ENCODE measurements at regions not wholly inside any gene's neighbourhood (a gene's known extent, or its start where the extent isn't known, plus 50 kb on each side); places are given as distances from the start of the nearest gene placed in this dataset.

DNA sequence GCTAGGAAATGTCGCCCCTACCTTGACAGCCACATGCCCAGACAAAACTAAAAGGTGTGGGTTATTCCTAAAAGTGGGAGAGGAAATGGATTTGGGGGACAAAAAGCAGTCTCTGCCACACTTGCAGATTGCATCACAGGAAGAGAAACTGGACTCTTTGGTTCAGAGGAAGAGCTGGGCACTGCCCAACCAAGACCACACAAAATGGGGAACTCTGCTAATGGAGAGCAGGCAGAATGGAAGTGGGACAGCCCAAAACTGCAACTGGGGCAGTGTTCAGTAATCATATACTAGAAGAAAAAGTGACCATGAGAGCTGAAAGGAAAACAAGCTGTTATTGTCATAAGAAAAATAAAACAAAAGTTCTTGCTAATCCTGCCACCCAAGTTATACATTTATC lies 138.9 kb upstream of the FRMD4B start:
- no peak for FAIRE-seq
- TF ChIP-seq, protein P1, sequence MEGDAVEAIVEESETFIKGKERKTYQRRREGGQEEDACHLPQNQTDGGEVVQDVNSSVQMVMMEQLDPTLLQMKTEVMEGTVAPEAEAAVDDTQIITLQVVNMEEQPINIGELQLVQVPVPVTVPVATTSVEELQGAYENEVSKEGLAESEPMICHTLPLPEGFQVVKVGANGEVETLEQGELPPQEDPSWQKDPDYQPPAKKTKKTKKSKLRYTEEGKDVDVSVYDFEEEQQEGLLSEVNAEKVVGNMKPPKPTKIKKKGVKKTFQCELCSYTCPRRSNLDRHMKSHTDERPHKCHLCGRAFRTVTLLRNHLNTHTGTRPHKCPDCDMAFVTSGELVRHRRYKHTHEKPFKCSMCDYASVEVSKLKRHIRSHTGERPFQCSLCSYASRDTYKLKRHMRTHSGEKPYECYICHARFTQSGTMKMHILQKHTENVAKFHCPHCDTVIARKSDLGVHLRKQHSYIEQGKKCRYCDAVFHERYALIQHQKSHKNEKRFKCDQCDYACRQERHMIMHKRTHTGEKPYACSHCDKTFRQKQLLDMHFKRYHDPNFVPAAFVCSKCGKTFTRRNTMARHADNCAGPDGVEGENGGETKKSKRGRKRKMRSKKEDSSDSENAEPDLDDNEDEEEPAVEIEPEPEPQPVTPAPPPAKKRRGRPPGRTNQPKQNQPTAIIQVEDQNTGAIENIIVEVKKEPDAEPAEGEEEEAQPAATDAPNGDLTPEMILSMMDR (IDR thresholded peaks at IDR 0.05; ENCODE audit: insufficient read depth, missing control alignments) = no peak
- DNase-seq (ENCODE audit: insufficient read length, low spot score) = no peak

- TF ChIP-seq, protein P1 (IDR thresholded peaks at IDR 0.05; ENCODE audit: insufficient read depth, missing control alignments) = no peak
- FAIRE-seq (no peak), DNase-seq (ENCODE audit: insufficient read length, low spot score) (no peak)
Observed at GRCh38 chr3:69521286-69521685, 135.4 kb upstream of the FRMD4B start.

DNA sequence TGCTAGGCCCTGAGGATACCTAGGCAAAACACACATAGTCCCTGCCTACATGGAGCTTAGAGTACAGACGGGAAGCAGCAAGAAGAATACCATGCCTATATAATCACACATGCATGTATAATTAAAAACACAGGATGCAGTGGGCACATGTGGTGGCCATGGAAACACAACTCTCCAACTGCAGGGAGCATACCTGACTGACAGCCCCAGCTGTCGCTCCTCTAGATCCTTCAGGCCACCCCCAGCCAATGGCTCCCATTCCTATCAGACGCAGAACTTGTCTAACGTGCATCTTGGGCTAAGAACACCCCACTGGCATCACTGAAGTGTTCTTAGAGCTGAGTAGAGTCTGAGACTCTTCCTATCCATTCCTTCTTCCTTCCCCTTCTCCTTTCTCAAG lies 125.5 kb upstream of the FRMD4B start:
- TF ChIP-seq, protein P1 (IDR thresholded peaks at IDR 0.05; ENCODE audit: insufficient read depth, missing control alignments) = no peak
- FAIRE-seq (no peak), DNase-seq (ENCODE audit: insufficient read length, low spot score) (no peak)

DNA sequence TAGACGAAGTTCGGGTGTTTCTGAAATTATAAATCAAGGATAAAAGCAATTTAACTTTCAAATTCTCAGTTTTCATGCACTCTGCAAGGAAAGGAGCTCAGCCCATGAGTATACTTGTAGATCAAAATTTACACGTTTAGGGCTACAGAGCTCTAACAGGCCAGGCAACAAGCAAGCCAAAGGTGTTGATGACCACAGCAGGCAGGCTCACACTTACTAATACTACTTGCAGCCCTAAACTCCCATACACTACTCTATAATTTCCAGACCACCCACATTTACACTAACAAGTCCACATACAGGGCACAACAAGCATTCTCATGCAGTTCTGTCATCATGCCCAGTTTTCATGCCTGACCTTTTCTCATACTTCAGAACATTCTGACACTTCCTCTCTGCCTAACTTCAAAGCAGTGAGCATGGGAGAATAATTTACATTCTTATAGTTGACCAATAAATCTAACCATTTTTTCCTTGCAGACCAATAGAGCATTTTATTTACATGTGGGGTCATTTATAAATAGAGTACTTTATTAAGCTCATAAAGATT lies 124.7 kb upstream of the FRMD4B start:
- DNase-seq (ENCODE audit: insufficient read length, low spot score) = no peak
- TF ChIP-seq, protein P1 (IDR thresholded peaks at IDR 0.05; ENCODE audit: insufficient read depth, missing control alignments) = no peak
- FAIRE-seq = no peak

GRCh38 chr3:69509288-69509687 lies 123.4 kb upstream of the FRMD4B start:
- no peak for FAIRE-seq
- TF ChIP-seq, protein P1 (IDR thresholded peaks at IDR 0.05; ENCODE audit: insufficient read depth, missing control alignments) = no peak
- no peak for DNase-seq (ENCODE audit: insufficient read length, low spot score)

DNA sequence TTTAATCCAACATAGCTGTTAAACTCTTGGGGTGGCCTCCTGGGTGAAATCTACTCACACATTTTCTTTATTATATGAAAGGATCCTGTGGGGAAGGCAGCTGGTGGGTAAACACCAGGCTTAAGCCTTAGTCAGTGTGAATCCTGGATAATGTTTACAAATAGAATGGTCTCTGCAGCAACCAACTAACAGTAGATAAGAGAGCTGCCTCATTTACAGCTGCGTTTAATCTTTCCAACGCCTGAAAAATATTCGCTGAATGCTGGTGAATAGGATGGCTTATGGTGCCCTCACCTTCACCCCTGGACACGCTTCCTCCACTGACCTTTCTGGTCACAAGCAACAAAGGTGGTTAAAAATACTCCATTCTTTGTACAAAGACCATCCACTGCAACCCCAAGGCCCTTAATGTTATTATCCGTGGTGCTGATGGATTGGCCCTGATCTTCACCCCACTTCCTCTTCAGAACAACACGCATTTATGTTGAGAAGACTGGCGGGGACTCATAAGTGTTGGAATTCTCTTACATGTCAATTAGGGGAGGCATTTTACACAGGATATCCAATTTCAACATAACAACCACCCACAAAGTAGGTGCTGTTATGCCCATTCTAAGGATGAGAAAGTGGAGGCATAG lies 120.0 kb upstream of the FRMD4B start:
- FAIRE-seq = peak; percentile 46
- TF ChIP-seq, protein P1 (IDR thresholded peaks at IDR 0.05; ENCODE audit: insufficient read depth, missing control alignments) = no peak
- no peak for DNase-seq (ENCODE audit: insufficient read length, low spot score)

DNA sequence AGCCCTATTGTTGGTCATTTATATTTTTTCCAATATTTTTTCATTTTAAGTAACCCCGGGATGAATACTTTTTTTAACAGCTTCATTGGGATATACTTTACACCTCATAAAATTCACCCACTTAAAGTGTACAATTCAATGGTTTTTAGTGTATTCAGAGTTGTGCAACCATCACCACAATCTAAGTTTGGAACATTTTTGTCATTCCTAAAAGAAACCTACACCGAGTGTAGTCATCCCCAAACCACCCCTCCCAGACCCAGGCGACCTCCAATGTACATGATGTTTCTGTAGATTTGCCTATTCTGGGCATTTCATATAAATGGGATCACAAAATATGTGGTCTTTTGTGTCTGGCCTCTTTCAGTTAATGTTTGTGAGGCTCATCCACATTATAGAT lies 118.3 kb upstream of the FRMD4B start:
- no peak for FAIRE-seq
- TF ChIP-seq, protein P1 (IDR thresholded peaks at IDR 0.05; ENCODE audit: insufficient read depth, missing control alignments) = no peak

More for the DNA sequence above, 118.3 kb upstream of the FRMD4B start:
- no peak for DNase-seq (ENCODE audit: insufficient read length, low spot score)

All from D721Med (cell line).